Upper lobe of left lung (tissue), 6 donors: ENCODE measurements at regions not wholly inside any gene's neighbourhood (a gene's known extent, or its start where the extent isn't known, plus 50 kb on each side); places are given as distances from the start of the nearest gene placed in this dataset.

ENCODE experiments used
- ATAC-seq, 2 donors: fragments of 200-7000 bp; cut with Tn5 transposase; one replicate each; pipeline ENCODE4 v1.9.1; 2022; ENCODE audit warnings: mild to moderate bottlenecking in 2 of 2, moderate library complexity in 2 of 2; ENCODE audit not compliant: low FRiP score in 2 of 2
- DNase-seq, 2 donors: peaks; one replicate each; pipeline ENCODE4 v3.0.0-alpha.2; 2019 to 2020
- H3K27ac ChIP-seq, 4 donors: fragments of 200-600 bp; sonication (generic); one replicate each; pipeline ENCODE4 v1.5.1; 2016 to 2019
- H3K27me3 ChIP-seq, 4 donors: fragments of 200-600 bp; sonication (generic); one replicate each; pipeline ENCODE4 v1.5.1; 2017 to 2019
- H3K36me3 ChIP-seq, 4 donors: fragments of 200-600 bp; sonication (generic); one replicate each; pipeline ENCODE4 v1.5.1; 2016 to 2019
- H3K4me1 ChIP-seq, 4 donors: fragments of 200-600 bp; sonication (generic); one replicate each; pipeline ENCODE4 v1.5.1; 2018 to 2019
- H3K4me3 ChIP-seq, 4 donors: fragments of 200-600 bp; sonication (generic); one replicate each; pipeline ENCODE4 v1.5.1; 2017 to 2019; ENCODE audit warnings: mild to moderate bottlenecking in 2 of 4, moderate library complexity in 1 of 4
- H3K9me3 ChIP-seq, 4 donors: fragments of 200-600 bp; sonication (generic); one replicate each; pipeline ENCODE4 v1.5.1; 2018 to 2019
- EP300 ChIP-seq, 4 donors: sonication (generic); formaldehyde crosslinking; IDR thresholded peaks; one replicate each; pipeline ENCODE4 v1.5.1; 2017; ENCODE audit warnings: antibody characterized with exemption in 4 of 4, control low read depth in 2 of 4
- POLR2A ChIP-seq, 4 donors: fragments of 450-650 bp; IDR thresholded peaks; one replicate each; pipeline ENCODE4 v1.5.1; 2016 to 2017; ENCODE audit warnings: antibody characterized with exemption in 4 of 4, mild to moderate bottlenecking in 2 of 4
- POLR2AphosphoS5 ChIP-seq, 2 donors: sonication (generic); formaldehyde crosslinking; IDR thresholded peaks; one replicate each; pipeline ENCODE4 v1.5.1; 2017; ENCODE audit warnings: antibody characterized with exemption in 2 of 2
- WGBS, 2 donors: methylation state at CpG; one replicate each; pipeline ENCODE4 v1.1.5; 2017 to 2018; 5-methylcytosine and 5-hydroxymethylcytosine counted together
- TF ChIP-seq, protein P1 (sequence below), 6 experiments: fragments of 450-650 bp in 4 of 6; fragments of 200-600 bp in 2 of 6; sonication (generic) in 2 of 6; IDR thresholded peaks; one replicate each; pipeline ENCODE4 v1.5.1; 2016 to 2019; ENCODE audit warnings: antibody characterized with exemption in 6 of 6
- donor health status: DM: no; HTN: no; CAD: no; lungs with moderate emphysema.
- donor health status: DM: no; HTN: yes; CAD: no; lungs with severe emphysema.

- ATAC-seq, result no peak
- WGBS, 2 donors, result 16 to 24% methylated on average over 7 of the region's 7 CpGs
- H3K4me3 ChIP-seq, result no peak overlapping the region
- TF ChIP-seq POLR2AphosphoS5 (IDR thresholded peaks at IDR 0.05) (no peak), POLR2A (IDR thresholded peaks at IDR 0.05) (no peak), EP300 (IDR thresholded peaks at IDR 0.05) (no peak)
- TF ChIP-seq, protein P1, sequence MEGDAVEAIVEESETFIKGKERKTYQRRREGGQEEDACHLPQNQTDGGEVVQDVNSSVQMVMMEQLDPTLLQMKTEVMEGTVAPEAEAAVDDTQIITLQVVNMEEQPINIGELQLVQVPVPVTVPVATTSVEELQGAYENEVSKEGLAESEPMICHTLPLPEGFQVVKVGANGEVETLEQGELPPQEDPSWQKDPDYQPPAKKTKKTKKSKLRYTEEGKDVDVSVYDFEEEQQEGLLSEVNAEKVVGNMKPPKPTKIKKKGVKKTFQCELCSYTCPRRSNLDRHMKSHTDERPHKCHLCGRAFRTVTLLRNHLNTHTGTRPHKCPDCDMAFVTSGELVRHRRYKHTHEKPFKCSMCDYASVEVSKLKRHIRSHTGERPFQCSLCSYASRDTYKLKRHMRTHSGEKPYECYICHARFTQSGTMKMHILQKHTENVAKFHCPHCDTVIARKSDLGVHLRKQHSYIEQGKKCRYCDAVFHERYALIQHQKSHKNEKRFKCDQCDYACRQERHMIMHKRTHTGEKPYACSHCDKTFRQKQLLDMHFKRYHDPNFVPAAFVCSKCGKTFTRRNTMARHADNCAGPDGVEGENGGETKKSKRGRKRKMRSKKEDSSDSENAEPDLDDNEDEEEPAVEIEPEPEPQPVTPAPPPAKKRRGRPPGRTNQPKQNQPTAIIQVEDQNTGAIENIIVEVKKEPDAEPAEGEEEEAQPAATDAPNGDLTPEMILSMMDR (IDR thresholded peaks at IDR 0.05), result no peak
- no peaks in the 10 kb centered on the region for H3K9me3 ChIP-seq
- H3K27ac ChIP-seq, result no peak overlapping the region
- DNase-seq, result no peak
- H3K4me1 ChIP-seq, result peaks cover 0 to 7% (median 0%) of the 10 kb centered on the region in 4 donors
- peaks cover 0 to 31% (median 9%) of the 10 kb centered on the region in 4 donors for H3K27me3 ChIP-seq
- no peaks in the 10 kb centered on the region for H3K36me3 ChIP-seq
Measured at GRCh38 chr10:128537834-128538330, 411.7 kb upstream of the MKI67 start.

DNA sequence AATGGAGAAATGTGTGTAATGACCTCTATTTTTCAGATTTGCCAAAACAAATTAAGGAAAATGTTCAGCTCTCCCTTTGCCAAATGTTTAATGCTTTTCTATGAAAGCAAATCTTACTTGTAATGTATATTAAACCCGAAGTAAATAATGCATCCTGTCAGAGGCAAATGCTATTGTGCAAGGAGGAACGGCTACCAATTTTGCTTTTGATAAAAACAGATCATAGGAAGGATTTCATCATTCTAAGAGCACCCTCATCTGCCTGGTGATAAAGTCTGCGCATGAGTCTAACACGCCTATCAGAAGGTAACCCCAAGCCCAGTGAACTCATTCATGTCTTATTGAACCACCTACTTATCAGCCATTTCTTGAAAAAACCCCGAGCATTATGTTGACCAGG lies 412.4 kb upstream of the MKI67 start:
- Histone ChIP-seq H3K4me3 (no peak overlapping the region), H3K9me3 (no peaks in the 10 kb centered on the region), H3K4me1 (peaks cover 0 to 7% (median 0%) of the 10 kb centered on the region in 4 donors), H3K27me3 (peaks cover 0 to 31% (median 9%) of the 10 kb centered on the region in 4 donors), H3K27ac (no peak overlapping the region), H3K36me3 (no peaks in the 10 kb centered on the region)
- DNase-seq (no peak), ATAC-seq (no peak)
- TF ChIP-seq, protein P1 (IDR thresholded peaks at IDR 0.05), result no peak
- TF ChIP-seq POLR2AphosphoS5 (IDR thresholded peaks at IDR 0.05) (no peak), POLR2A (IDR thresholded peaks at IDR 0.05) (no peak), EP300 (IDR thresholded peaks at IDR 0.05) (no peak)
- 52 to 66% methylated on average over 5 of the region's 5 CpGs for WGBS, 2 donors

DNA sequence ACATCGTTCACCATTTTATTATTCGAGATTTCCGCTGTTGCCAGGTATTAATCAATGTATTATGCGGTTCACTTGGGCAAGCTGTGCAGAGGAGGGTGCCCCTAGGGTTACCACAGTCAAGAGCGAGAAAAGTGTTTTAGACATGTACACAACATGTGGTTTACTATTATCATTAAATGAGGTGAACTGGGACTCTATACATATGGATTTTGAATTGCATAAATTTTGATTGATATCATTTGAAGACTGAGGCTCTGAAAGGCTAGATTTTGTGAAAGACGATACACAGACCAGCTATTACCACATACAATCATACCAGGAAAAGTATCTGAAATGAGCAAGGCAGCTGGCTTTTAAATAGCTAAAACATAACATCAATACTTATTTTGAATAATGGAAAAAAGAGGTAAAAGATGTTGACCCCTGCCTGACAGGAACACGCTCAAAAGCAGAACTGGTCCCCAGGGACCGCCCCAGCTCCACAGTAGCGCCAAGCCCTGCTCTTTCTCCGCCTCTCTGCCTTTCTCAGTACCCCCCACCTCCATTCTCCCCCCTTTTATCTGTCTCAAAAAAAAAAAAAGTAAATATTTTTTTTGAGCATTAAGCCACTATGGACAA lies 413.4 kb upstream of the MKI67 start:
- ATAC-seq (no peak), DNase-seq (no peak)
- H3K36me3 ChIP-seq, result no peaks in the 10 kb centered on the region
- WGBS, 2 donors, result 58 to 63% methylated on average over 10 of the region's 10 CpGs
- H3K27ac ChIP-seq, result no peak overlapping the region
- TF ChIP-seq POLR2A (IDR thresholded peaks at IDR 0.05) (no peak), POLR2AphosphoS5 (IDR thresholded peaks at IDR 0.05) (no peak), EP300 (IDR thresholded peaks at IDR 0.05) (no peak)
- TF ChIP-seq, protein P1 (IDR thresholded peaks at IDR 0.05), result no peak
- H3K4me1 ChIP-seq, result peaks cover 0 to 7% (median 0%) of the 10 kb centered on the region in 4 donors
- H3K27me3 ChIP-seq, result peaks cover 0 to 31% (median 9%) of the 10 kb centered on the region in 4 donors
- no peaks in the 10 kb centered on the region for H3K9me3 ChIP-seq
- no peak overlapping the region for H3K4me3 ChIP-seq

GRCh38 chr10:128540128-128540762 lies 414.0 kb upstream of the MKI67 start:
- Histone ChIP-seq H3K27me3 (peaks cover 0 to 31% (median 9%) of the 10 kb centered on the region in 4 donors), H3K4me1 (peaks cover 0 to 7% (median 0%) of the 10 kb centered on the region in 4 donors), H3K27ac (no peak overlapping the region), H3K4me3 (no peak overlapping the region), H3K36me3 (no peaks in the 10 kb centered on the region), H3K9me3 (no peaks in the 10 kb centered on the region)
- WGBS, 2 donors, result 6 to 16% methylated on average over 20 to 36 of the region's 38 CpGs
- DNase-seq, result peak in 1 of 2 donors; percentile 72
- ATAC-seq, result no peak
- TF ChIP-seq, protein P1 (IDR thresholded peaks at IDR 0.05), result no peak
- no peak for TF ChIP-seq EP300 (IDR thresholded peaks at IDR 0.05)
- no peak for TF ChIP-seq POLR2AphosphoS5 (IDR thresholded peaks at IDR 0.05)
- no peak for TF ChIP-seq POLR2A (IDR thresholded peaks at IDR 0.05)
